ENCODE measurements at regions not wholly inside any gene's neighbourhood (a gene's known extent, or its start where the extent isn't known, plus 50 kb on each side); places are given as distances from the start of the nearest gene placed in this dataset.

GRCh38 chr1:192418552-192419285 lies 101.9 kb downstream of the RGS21 start:
- no peak overlapping the region for H3K27ac Mint-ChIP-seq
- H3K36me3 Mint-ChIP-seq = no peaks in the 10 kb centered on the region

GRCh38 chr1:192430644-192431043 lies 113.9 kb downstream of the RGS21 start:
- Mint-ChIP-seq H3K4me1 (ENCODE audit: low read depth) (no peaks in the 10 kb centered on the region), H3K9me3 (ENCODE audit: low read depth) (no peaks in the 10 kb centered on the region), H3K27ac (no peak overlapping the region), H3K36me3 (no peaks in the 10 kb centered on the region), H3K27me3 (no peaks in the 10 kb centered on the region), H3K4me3 (no peak overlapping the region)

More at GRCh38 chr1:192418552-192419285, 101.9 kb downstream of the RGS21 start:
- Mint-ChIP-seq H3K9me3 (ENCODE audit: low read depth) (no peaks in the 10 kb centered on the region), H3K27me3 (peaks cover 4% of the 10 kb centered on the region), H3K4me1 (ENCODE audit: low read depth) (no peaks in the 10 kb centered on the region), H3K4me3 (no peak overlapping the region)

- Mint-ChIP-seq H3K9me3 (ENCODE audit: low read depth) (no peaks in the 10 kb centered on the region), H3K27ac (no peak overlapping the region), H3K4me1 (ENCODE audit: low read depth) (no peaks in the 10 kb centered on the region), H3K27me3 (no peaks in the 10 kb centered on the region), H3K4me3 (no peak overlapping the region), H3K36me3 (no peaks in the 10 kb centered on the region)
Observed at GRCh38 chr1:192435704-192436103, 118.9 kb downstream of the RGS21 start.

GRCh38 chr1:192436441-192437078 lies 119.8 kb downstream of the RGS21 start:
- Mint-ChIP-seq H3K36me3 (no peaks in the 10 kb centered on the region), H3K27me3 (peaks cover 1% of the 10 kb centered on the region), H3K4me1 (ENCODE audit: low read depth) (no peaks in the 10 kb centered on the region), H3K27ac (no peak overlapping the region), H3K9me3 (ENCODE audit: low read depth) (no peaks in the 10 kb centered on the region), H3K4me3 (no peak overlapping the region)

- Mint-ChIP-seq H3K4me1 (ENCODE audit: low read depth) (no peaks in the 10 kb centered on the region), H3K36me3 (no peaks in the 10 kb centered on the region), H3K27me3 (peaks cover 1% of the 10 kb centered on the region), H3K27ac (no peak overlapping the region), H3K9me3 (ENCODE audit: low read depth) (no peaks in the 10 kb centered on the region), H3K4me3 (no peak overlapping the region)
Observed at GRCh38 chr1:192438737-192439136, 121.9 kb downstream of the RGS21 start.

GRCh38 chr1:192439373-192440025 lies 122.7 kb downstream of the RGS21 start:
- Mint-ChIP-seq H3K27me3 (peaks cover 1% of the 10 kb centered on the region), H3K4me3 (no peak overlapping the region), H3K4me1 (ENCODE audit: low read depth) (no peaks in the 10 kb centered on the region), H3K9me3 (ENCODE audit: low read depth) (no peaks in the 10 kb centered on the region), H3K27ac (no peak overlapping the region), H3K36me3 (no peaks in the 10 kb centered on the region)

- Mint-ChIP-seq H3K9me3 (ENCODE audit: low read depth) (no peaks in the 10 kb centered on the region), H3K27ac (no peak overlapping the region), H3K27me3 (peaks cover 4% of the 10 kb centered on the region), H3K4me1 (ENCODE audit: low read depth) (no peaks in the 10 kb centered on the region), H3K4me3 (no peak overlapping the region), H3K36me3 (no peaks in the 10 kb centered on the region)
Observed at GRCh38 chr1:192441492-192441891, 124.7 kb downstream of the RGS21 start.

- Mint-ChIP-seq H3K27ac (no peak overlapping the region), H3K9me3 (ENCODE audit: low read depth) (no peaks in the 10 kb centered on the region), H3K4me1 (ENCODE audit: low read depth) (no peaks in the 10 kb centered on the region), H3K27me3 (peaks cover 5% of the 10 kb centered on the region), H3K4me3 (no peak overlapping the region), H3K36me3 (no peaks in the 10 kb centered on the region)
Observed at GRCh38 chr1:192442736-192443135, 125.9 kb downstream of the RGS21 start.

GRCh38 chr1:192443616-192444015 lies 126.8 kb downstream of the RGS21 start:
- no peak overlapping the region for H3K4me3 Mint-ChIP-seq
- no peak overlapping the region for H3K27ac Mint-ChIP-seq
- no peaks in the 10 kb centered on the region for H3K9me3 Mint-ChIP-seq (ENCODE audit: low read depth)
- H3K4me1 Mint-ChIP-seq (ENCODE audit: low read depth) = no peaks in the 10 kb centered on the region
- H3K27me3 Mint-ChIP-seq = peaks cover 7% of the 10 kb centered on the region
- H3K36me3 Mint-ChIP-seq = no peaks in the 10 kb centered on the region

GRCh38 chr1:192445241-192445640 lies 128.4 kb downstream of the RGS21 start:
- Mint-ChIP-seq H3K9me3 (ENCODE audit: low read depth) (no peaks in the 10 kb centered on the region), H3K27ac (no peak overlapping the region), H3K4me1 (ENCODE audit: low read depth) (no peaks in the 10 kb centered on the region), H3K27me3 (peaks cover 8% of the 10 kb centered on the region), H3K36me3 (no peaks in the 10 kb centered on the region), H3K4me3 (no peak overlapping the region)

GRCh38 chr1:192445839-192446489 lies 129.2 kb downstream of the RGS21 start:
- Mint-ChIP-seq H3K4me1 (ENCODE audit: low read depth) (no peaks in the 10 kb centered on the region), H3K27me3 (peaks cover 10% of the 10 kb centered on the region), H3K36me3 (no peaks in the 10 kb centered on the region), H3K4me3 (no peak overlapping the region), H3K9me3 (ENCODE audit: low read depth) (no peaks in the 10 kb centered on the region), H3K27ac (no peak overlapping the region)

GRCh38 chr1:192448026-192448578 lies 127.5 kb upstream of the RGS1 start:
- H3K27me3 Mint-ChIP-seq = peaks cover 8% of the 10 kb centered on the region
- H3K36me3 Mint-ChIP-seq = no peaks in the 10 kb centered on the region
- H3K4me1 Mint-ChIP-seq (ENCODE audit: low read depth) = no peaks in the 10 kb centered on the region
- no peak overlapping the region for H3K4me3 Mint-ChIP-seq
- no peaks in the 10 kb centered on the region for H3K9me3 Mint-ChIP-seq (ENCODE audit: low read depth)
- H3K27ac Mint-ChIP-seq = no peak overlapping the region

GRCh38 chr1:192453360-192453992 lies 122.1 kb upstream of the RGS1 start:
- no peaks in the 10 kb centered on the region for H3K36me3 Mint-ChIP-seq
- no peak overlapping the region for H3K27ac Mint-ChIP-seq
- H3K9me3 Mint-ChIP-seq (ENCODE audit: low read depth) = no peaks in the 10 kb centered on the region
- peaks cover 6% of the 10 kb centered on the region for H3K27me3 Mint-ChIP-seq
- H3K4me1 Mint-ChIP-seq (ENCODE audit: low read depth) = no peaks in the 10 kb centered on the region
- H3K4me3 Mint-ChIP-seq = no peak overlapping the region

GRCh38 chr1:192459467-192459866 lies 116.1 kb upstream of the RGS1 start:
- no peak overlapping the region for H3K27ac Mint-ChIP-seq
- H3K36me3 Mint-ChIP-seq = no peaks in the 10 kb centered on the region
- no peaks in the 10 kb centered on the region for H3K9me3 Mint-ChIP-seq (ENCODE audit: low read depth)
- H3K4me3 Mint-ChIP-seq = no peak overlapping the region
- no peaks in the 10 kb centered on the region for H3K4me1 Mint-ChIP-seq (ENCODE audit: low read depth)
- peaks cover 10% of the 10 kb centered on the region for H3K27me3 Mint-ChIP-seq
